ENCODE measurements at regions not wholly inside any gene's neighbourhood (a gene's known extent, or its start where the extent isn't known, plus 50 kb on each side); places are given as distances from the start of the nearest gene placed in this dataset.

DNA sequence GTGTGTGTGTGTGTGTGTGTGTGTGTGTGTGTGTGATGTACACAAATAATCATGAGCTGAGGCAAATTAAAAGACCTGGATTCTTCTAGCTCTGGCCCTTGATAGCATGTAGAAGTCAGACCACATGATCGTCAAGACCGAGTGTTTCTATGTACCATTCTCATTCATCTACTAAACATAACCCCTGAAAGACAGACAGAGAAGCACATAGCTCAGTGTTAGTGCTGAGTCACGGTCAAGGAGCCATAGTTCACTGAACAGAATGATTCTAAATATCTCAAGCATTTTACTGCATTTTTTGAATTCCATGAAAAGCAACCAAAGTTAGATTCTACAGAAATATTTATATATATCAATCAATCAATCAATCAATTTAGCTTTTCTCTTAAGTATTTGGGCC is 412.3 kb upstream of the CXorf51A start:
- TF ChIP-seq, protein P1, sequence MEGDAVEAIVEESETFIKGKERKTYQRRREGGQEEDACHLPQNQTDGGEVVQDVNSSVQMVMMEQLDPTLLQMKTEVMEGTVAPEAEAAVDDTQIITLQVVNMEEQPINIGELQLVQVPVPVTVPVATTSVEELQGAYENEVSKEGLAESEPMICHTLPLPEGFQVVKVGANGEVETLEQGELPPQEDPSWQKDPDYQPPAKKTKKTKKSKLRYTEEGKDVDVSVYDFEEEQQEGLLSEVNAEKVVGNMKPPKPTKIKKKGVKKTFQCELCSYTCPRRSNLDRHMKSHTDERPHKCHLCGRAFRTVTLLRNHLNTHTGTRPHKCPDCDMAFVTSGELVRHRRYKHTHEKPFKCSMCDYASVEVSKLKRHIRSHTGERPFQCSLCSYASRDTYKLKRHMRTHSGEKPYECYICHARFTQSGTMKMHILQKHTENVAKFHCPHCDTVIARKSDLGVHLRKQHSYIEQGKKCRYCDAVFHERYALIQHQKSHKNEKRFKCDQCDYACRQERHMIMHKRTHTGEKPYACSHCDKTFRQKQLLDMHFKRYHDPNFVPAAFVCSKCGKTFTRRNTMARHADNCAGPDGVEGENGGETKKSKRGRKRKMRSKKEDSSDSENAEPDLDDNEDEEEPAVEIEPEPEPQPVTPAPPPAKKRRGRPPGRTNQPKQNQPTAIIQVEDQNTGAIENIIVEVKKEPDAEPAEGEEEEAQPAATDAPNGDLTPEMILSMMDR (IDR thresholded peaks at IDR 0.05): no peak
- TF ChIP-seq POLR2A (IDR thresholded peaks at IDR 0.05): no peak

Measured in testis (tissue), 2 donors.